ENCODE measurements at regions not wholly inside any gene's neighbourhood (a gene's known extent, or its start where the extent isn't known, plus 50 kb on each side); places are given as distances from the start of the nearest gene placed in this dataset.

DNA sequence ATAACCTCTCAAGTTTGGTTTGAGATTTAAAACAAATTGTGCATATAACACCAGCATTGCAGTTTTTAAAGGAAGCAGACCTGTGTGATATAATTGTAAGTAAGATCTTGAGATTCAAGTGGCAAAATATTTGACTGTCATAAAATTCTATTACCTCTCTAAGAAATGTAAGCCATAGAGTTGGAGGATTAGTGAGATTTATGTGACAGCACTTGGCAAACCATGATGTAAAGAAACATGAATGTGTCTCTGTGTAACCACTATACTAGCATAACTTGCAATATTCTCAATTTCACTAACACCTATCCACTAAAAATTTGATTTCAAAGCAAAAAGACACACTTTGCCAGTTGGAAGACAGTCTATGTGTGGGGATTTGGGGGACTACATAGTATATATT, 190.2 kb upstream of the SSTR4 start:
- no peak for DNase-seq (ENCODE audit: low read depth)

DNA sequence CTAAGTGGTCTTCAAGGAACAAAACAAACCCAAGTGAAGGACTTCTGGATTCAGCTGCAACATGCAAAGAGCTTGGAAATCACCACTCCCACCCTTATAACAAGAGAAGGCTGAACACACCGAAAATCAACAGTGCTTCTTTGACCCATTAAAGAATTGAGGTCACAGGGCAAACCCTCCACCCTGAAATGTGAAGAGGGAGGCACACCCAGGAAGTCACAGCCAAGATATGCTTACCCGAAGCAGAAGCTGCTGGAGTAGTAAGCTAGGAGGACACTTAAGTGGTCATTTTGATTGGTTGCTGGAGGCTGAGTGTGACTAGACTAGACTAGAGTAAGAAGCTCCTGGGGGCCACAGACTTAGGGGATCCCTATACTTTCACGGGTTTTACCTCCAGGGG, 188.2 kb upstream of the SSTR4 start:
- no peak for DNase-seq (ENCODE audit: low read depth)

- DNase-seq (ENCODE audit: low read depth): no peak
These were observed 186.7 kb upstream of the SSTR4 start for GRCh38 chr20:22848364-22848763.

DNA sequence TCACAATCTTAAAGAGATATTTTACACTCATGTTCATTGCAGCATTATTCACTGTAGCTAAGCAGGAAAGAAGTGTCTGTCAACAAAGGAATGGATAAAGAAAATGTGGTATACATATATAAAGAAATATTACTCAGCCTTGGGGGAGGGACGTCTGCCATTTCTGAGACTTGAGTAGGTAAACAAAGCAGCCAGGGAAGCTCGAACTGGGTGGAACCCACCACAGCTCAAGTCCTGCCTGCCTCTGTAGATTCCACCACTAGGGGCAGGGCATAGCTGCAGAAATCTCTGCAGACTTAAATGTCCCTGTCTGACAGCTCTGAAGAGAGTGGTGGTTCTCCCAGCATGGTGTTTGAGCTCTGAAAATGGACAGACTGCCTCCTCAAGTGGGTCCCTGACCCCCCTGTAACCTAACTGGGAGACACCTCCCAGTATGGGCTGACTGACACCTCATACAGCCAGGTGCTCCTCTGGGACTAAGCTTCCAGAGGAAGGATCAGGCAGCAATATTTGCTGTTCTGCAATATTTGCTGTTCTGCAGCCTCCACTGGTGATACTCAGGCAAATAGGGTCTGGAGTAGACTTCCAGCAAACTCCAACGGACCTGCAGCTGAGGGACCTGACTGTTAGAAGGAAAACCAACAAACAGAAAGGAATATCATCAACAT, 183.3 kb upstream of the SSTR4 start:
- DNase-seq (ENCODE audit: low read depth): peak; percentile 69

DNA sequence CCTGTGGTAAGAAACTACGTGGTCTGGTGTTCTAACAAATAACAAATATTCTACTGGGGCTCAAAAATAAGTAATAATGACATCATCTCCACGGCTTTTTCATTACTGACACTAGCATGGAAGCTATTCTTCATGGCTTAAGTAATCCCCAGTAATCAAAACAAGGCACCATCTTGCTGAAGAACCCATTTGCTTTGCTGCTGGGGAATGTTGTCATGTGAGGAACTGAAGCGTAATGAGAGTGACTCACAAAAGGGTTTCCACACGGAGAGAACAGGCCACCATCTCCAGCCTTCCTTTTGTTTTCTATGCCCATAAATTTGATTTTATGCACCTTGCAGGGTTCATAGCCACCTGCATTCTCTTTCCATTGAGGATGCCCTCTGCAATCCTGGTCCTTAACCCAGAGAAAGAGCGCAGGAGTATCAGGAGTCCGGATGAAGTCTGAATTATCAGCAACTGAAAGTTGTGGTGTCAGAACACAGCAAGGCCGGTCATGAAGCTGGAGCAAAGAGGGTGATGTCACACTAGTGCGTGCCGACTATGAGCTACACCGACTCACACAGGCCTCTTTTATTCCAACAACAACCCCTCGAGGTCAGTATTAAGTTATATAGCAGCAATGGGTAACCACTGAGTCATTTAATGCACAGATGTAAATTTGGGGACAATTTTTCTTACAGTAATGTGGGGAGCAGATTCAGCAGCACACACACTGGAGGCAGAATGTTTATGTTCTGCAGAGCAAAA, 173.7 kb upstream of the SSTR4 start:
- DNase-seq (ENCODE audit: low read depth): peak; percentile 84

- peak; percentile 92 for DNase-seq (ENCODE audit: low read depth)
These were observed 173.1 kb upstream of the SSTR4 start for GRCh38 chr20:22861990-22862389.

DNA sequence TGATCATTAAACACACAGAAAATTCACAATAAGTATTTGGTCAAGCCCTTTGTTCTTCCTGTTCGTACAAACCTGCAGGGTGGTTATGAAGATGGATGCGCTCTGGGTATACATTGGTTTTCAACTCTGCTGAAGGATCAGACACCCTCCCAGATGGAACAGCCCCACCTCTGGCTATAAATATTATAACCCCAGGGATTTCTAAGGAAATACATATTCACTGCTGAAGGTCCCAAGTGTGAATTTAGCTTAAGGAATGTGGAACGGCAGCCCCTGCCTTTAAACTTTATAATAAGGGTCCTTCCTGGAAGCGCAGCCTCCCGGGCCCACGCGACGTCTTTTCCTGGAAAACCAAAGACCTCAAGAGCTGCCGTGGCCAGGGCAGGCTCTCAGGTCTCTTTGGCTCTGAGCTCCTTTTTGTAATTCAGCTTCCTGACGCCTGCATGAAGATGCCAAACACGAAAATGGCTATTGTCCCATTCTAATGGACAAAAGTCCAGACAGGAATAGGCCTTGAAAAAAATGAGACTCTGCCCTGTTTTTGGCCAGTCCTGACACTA, 172.4 kb upstream of the SSTR4 start:
- DNase-seq (ENCODE audit: low read depth): peak; percentile 29

GRCh38 chr20:22863826-22864225, 171.3 kb upstream of the SSTR4 start:
- DNase-seq (ENCODE audit: low read depth): no peak

DNA sequence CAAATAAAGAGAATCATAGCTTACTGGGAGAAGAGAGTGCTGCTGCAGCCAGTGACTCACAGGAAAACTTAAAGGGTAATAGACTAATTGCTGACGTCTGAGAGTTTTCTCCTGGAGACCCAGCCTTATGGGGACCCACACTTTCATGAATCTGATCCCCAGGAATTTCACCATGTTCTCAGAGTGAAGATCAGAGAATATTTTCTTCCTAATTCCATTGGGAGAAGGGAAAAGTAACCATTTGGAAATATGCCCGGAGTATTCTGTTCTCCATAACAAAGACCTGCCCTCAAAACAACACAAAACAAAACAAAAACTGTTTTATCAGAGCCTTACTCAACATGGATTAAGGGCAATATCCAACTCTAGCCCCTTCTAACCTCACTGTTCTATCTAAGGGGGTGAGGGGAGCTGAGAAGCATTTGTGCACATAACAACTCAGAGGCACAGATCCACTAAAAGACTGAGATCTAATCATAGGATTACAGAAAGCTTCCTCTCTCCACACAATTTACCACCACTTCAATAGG, 168.2 kb upstream of the SSTR4 start:
- DNase-seq (ENCODE audit: low read depth): peak; percentile 47

DNA sequence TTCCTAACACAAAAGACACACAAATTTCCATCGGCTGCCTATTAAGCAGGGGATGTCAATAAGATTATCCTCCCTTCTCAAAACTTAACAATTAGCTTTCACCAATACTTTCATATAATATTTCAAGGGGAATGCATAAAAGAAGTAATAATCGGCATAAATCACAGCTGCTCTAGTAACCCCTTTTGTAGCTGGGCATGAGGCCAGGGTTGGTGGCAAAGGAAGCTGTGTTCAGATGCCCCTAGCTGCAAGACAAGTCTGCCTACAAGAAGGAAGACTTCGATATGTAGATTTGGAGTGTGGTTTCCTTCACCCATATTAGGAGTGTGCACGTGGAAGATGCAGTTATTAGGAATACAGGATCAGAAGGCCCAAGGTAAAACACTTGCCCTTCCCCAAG, 156.9 kb upstream of the SSTR4 start:
- no peak for DNase-seq (ENCODE audit: low read depth)

DNA sequence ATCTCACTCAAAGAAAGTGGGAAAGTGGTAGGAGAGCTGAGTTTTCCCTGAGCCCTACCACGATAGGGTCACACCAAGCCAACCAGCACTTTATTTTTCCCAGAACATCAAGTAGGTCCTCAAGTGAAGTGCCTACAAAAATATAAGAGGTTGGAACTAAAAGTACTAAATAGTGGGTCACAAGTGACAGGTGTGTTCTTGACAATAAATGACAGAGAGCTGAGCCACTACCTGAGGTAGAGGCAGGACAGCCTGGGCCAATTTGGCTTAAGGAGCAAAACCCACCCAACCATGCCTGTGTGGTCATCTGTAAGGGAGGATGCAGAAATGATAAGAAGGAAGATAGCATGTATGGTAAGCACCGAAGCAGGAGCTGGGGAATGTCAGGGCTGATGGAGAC, 154.8 kb upstream of the SSTR4 start:
- no peak for DNase-seq (ENCODE audit: low read depth)

- no peak for DNase-seq (ENCODE audit: low read depth)
These were observed 147.3 kb upstream of the SSTR4 start for GRCh38 chr20:22887796-22888195.

- no peak for DNase-seq (ENCODE audit: low read depth)
These were observed 144.4 kb upstream of the SSTR4 start for GRCh38 chr20:22890594-22891300.

GRCh38 chr20:22901164-22901563, 133.9 kb upstream of the SSTR4 start:
- DNase-seq (ENCODE audit: low read depth): no peak

DNA sequence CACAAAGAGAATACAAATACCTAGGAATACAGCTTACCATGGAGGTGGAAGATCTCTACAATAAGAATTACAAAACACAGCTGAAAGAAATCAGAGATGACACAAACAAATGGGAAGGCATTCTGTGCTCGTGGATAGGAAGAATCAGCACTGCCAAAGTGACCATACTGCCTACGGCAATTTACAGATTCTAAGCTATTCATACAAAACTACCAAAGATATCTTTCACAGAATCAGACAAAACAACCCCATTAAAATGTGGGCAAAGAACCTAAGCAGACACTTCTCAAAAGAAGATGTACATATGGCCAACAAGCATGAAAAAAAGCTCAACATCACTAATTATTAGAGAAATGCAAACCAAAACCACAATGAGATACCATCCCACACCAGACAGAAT, 133.2 kb upstream of the SSTR4 start:
- DNase-seq (ENCODE audit: low read depth): no peak

GRCh38 chr20:22904386-22904785, 130.7 kb upstream of the SSTR4 start:
- DNase-seq (ENCODE audit: low read depth): no peak

DNA sequence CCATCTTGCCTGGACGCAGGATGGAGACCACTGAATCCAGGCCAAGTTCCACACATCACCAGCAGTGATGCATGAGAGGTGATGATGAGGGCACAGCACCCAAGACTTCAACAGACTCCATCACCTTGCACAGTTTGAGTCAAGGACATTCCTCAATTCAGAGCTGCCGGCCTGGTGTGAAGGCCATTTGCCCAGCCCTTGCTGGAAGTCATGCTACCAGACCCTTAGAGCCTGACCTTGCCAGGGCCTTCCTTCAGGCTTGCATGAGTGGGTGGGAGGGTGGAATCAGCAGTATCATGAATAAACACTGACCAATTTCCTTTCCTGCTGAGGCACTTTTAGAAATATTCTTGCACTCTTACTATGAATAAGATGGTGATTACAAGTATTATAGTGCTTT, 130.2 kb upstream of the SSTR4 start:
- DNase-seq (ENCODE audit: low read depth): no peak

- DNase-seq (ENCODE audit: low read depth): no peak
These were observed 129.5 kb upstream of the SSTR4 start for GRCh38 chr20:22905658-22906057.

DNA sequence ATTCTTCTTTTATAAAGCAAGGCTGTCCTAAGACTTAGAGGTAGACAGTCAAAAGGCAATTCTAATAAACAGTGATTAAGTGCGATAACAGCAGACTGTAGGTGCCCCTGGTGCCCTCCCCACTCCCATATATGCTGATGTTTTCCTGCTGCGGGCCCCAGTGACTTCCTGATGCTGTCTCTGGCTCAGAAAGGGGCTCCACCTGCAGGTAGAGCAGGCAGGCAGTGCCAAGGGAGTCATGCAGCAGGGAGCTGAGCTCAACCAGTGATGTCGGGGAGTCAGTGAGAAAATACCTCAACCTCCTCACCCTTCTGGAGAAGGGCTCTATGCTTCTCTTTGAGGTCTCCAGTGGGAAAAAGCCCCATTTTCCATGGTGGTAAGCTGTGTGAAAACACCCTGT, 126.7 kb upstream of the SSTR4 start:
- DNase-seq (ENCODE audit: low read depth): no peak

- DNase-seq (ENCODE audit: low read depth): no peak
These were observed 126.2 kb upstream of the SSTR4 start for GRCh38 chr20:22908944-22909343.

GRCh38 chr20:22909436-22909835, 125.7 kb upstream of the SSTR4 start:
- DNase-seq (ENCODE audit: low read depth): no peak

GRCh38 chr20:22910287-22910852, 124.7 kb upstream of the SSTR4 start:
- no peak for DNase-seq (ENCODE audit: low read depth)
